Osteoblast (primary cell): ENCODE measurements at regions not wholly inside any gene's neighbourhood (a gene's known extent, or its start where the extent isn't known, plus 50 kb on each side); places are given as distances from the start of the nearest gene placed in this dataset.

ENCODE experiments used
- DNase-seq: peaks from one replicate; pipeline ENCODE4 v3.0.0; 2011; ENCODE audit warnings: low spot score, mixed read lengths; ENCODE audit not compliant: insufficient read length; ENCODE audit errors: missing footprints
- H2AFZ ChIP-seq: 2 replicates; pipeline ENCODE4 v1.6.0; 2011; ENCODE audit warnings: mild to moderate bottlenecking, low read length
- H3K27ac ChIP-seq: 2 replicates; pipeline ENCODE4 v1.5.1; 2011; ENCODE audit warnings: mild to moderate bottlenecking, low read depth, low read length, moderate library complexity
- H3K27me3 ChIP-seq: 2 replicates; pipeline ENCODE4 v1.6.0; 2012; ENCODE audit warnings: mild to moderate bottlenecking, control low read depth, inconsistent platforms, low read length, moderate library complexity; ENCODE audit not compliant: insufficient read depth
- H3K36me3 ChIP-seq: 2 replicates; pipeline ENCODE4 v1.5.1; 2011; ENCODE audit warnings: mild to moderate bottlenecking, low read length, control low read depth, moderate library complexity; ENCODE audit not compliant: insufficient read depth
- H3K4me1 ChIP-seq: 2 replicates; pipeline ENCODE4 v1.5.1; 2011; ENCODE audit warnings: mild to moderate bottlenecking, low read length, control low read depth, moderate library complexity; ENCODE audit not compliant: insufficient read depth
- H3K4me2 ChIP-seq: 2 replicates; pipeline ENCODE4 v1.6.0; 2011; ENCODE audit warnings: mild to moderate bottlenecking, low read length; ENCODE audit not compliant: insufficient read depth
- H3K4me3 ChIP-seq: fragments of 200-600 bp; sonication (generic); 3 replicates; pipeline ENCODE4 v1.5.1; 2012; ENCODE audit warnings: mild to moderate bottlenecking, low read length, inconsistent platforms; ENCODE audit not compliant: insufficient read depth
- H3K79me2 ChIP-seq: 2 replicates; pipeline ENCODE4 v1.6.0; 2012; ENCODE audit warnings: mild to moderate bottlenecking, low read length, control low read depth, inconsistent platforms; ENCODE audit not compliant: insufficient read depth
- H3K9me3 ChIP-seq: 2 replicates; pipeline ENCODE4 v1.5.1; 2011; ENCODE audit warnings: low read depth, low read length, control low read depth
- H4K20me1 ChIP-seq: 2 replicates; pipeline ENCODE4 v1.6.0; 2012; ENCODE audit warnings: mild to moderate bottlenecking, low read length, control low read depth; ENCODE audit not compliant: insufficient read depth
- TF ChIP-seq, protein P1 (sequence below): IDR thresholded peaks from 2 replicates; pipeline ENCODE4 v1.5.1; 2011; ENCODE audit warnings: mild to moderate bottlenecking, low read depth, low read length, moderate library complexity; ENCODE audit errors: extremely low read depth

DNA sequence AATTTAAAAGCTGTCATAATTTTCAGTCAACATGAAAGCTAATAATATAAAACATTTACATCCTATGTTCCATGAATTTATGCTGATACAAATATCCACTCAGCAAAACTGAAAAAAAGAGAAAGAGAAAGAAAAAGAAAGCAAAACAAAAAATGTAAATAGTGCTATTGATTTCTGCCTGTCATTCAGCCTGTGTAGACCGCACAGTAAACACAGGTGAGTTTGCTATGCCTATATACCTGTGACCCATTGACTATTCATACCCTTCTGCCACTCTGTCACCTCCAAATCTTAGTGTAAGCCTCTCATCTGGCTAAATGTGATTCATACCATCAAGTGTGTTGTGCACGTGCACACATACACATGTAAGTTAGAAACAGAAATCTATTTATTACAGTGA is 359.0 kb upstream of the RORB start:
- H3K4me3 ChIP-seq: no peak overlapping the region
- H2AFZ ChIP-seq: no peak overlapping the region
- no peaks in the 10 kb centered on the region for H3K27me3 ChIP-seq
- TF ChIP-seq, protein P1, sequence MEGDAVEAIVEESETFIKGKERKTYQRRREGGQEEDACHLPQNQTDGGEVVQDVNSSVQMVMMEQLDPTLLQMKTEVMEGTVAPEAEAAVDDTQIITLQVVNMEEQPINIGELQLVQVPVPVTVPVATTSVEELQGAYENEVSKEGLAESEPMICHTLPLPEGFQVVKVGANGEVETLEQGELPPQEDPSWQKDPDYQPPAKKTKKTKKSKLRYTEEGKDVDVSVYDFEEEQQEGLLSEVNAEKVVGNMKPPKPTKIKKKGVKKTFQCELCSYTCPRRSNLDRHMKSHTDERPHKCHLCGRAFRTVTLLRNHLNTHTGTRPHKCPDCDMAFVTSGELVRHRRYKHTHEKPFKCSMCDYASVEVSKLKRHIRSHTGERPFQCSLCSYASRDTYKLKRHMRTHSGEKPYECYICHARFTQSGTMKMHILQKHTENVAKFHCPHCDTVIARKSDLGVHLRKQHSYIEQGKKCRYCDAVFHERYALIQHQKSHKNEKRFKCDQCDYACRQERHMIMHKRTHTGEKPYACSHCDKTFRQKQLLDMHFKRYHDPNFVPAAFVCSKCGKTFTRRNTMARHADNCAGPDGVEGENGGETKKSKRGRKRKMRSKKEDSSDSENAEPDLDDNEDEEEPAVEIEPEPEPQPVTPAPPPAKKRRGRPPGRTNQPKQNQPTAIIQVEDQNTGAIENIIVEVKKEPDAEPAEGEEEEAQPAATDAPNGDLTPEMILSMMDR: no peak
- no peak for DNase-seq
- no peaks in the 10 kb centered on the region for H3K79me2 ChIP-seq
- no peak overlapping the region for H3K27ac ChIP-seq
- H3K4me2 ChIP-seq: no peak overlapping the region
- no peaks in the 10 kb centered on the region for H3K4me1 ChIP-seq
- no peaks in the 10 kb centered on the region for H3K36me3 ChIP-seq
- H4K20me1 ChIP-seq: no peaks in the 10 kb centered on the region
- no peaks in the 10 kb centered on the region for H3K9me3 ChIP-seq

GRCh38 chr9:74140141-74140540 is 357.0 kb upstream of the RORB start:
- no peak overlapping the region for H3K27ac ChIP-seq
- TF ChIP-seq, protein P1: no peak
- no peaks in the 10 kb centered on the region for H3K4me1 ChIP-seq
- no peaks in the 10 kb centered on the region for H3K9me3 ChIP-seq
- H3K79me2 ChIP-seq: no peaks in the 10 kb centered on the region
- H2AFZ ChIP-seq: no peak overlapping the region
- H3K36me3 ChIP-seq: no peaks in the 10 kb centered on the region
- DNase-seq: no peak
- no peaks in the 10 kb centered on the region for H4K20me1 ChIP-seq
- H3K27me3 ChIP-seq: no peaks in the 10 kb centered on the region
- H3K4me2 ChIP-seq: no peak overlapping the region
- H3K4me3 ChIP-seq: no peak overlapping the region

- no peaks in the 10 kb centered on the region for H3K79me2 ChIP-seq
- no peaks in the 10 kb centered on the region for H3K9me3 ChIP-seq
- no peaks in the 10 kb centered on the region for H3K4me1 ChIP-seq
- DNase-seq: no peak
- H3K4me2 ChIP-seq: no peak overlapping the region
- H3K4me3 ChIP-seq: no peak overlapping the region
- H2AFZ ChIP-seq: no peak overlapping the region
- no peaks in the 10 kb centered on the region for H3K36me3 ChIP-seq
- H4K20me1 ChIP-seq: no peaks in the 10 kb centered on the region
- TF ChIP-seq, protein P1: no peak
- no peaks in the 10 kb centered on the region for H3K27me3 ChIP-seq
- no peak overlapping the region for H3K27ac ChIP-seq
These were observed 349.2 kb upstream of the RORB start for GRCh38 chr9:74147906-74148305.

- no peaks in the 10 kb centered on the region for H3K79me2 ChIP-seq
- no peak overlapping the region for H3K27ac ChIP-seq
- DNase-seq: no peak
- H3K9me3 ChIP-seq: no peaks in the 10 kb centered on the region
- no peaks in the 10 kb centered on the region for H3K27me3 ChIP-seq
- H3K4me1 ChIP-seq: no peaks in the 10 kb centered on the region
- no peak overlapping the region for H3K4me3 ChIP-seq
- no peaks in the 10 kb centered on the region for H4K20me1 ChIP-seq
- no peak overlapping the region for H2AFZ ChIP-seq
- TF ChIP-seq, protein P1: no peak
- H3K4me2 ChIP-seq: no peak overlapping the region
- H3K36me3 ChIP-seq: no peaks in the 10 kb centered on the region
These were observed 324.3 kb upstream of the RORB start for GRCh38 chr9:74172874-74173273.
